ENCODE measurements at regions not wholly inside any gene's neighbourhood (a gene's known extent, or its start where the extent isn't known, plus 50 kb on each side); places are given as distances from the start of the nearest gene placed in this dataset.

DNA sequence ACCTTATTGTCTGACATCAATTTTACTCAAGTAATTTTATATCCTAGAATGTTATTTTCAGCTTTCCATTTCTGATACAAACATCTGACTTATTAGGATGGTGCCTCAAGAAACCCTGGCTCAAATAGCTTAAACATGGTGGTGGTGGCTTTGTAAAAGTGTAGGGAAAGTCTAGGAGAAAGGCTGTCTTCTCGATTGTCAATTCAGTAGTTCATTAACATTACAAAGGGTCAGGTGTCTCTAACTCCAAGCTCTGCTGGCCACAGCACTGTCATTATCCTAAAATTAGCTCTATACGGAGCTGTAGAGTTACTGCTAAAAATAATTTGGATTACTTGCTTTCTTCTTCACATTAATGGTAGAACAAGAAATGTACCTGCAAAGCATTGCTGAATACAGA lies 1360.1 kb upstream of the CDH6 start:
- H3K36me3 ChIP-seq = no peaks in the 10 kb centered on the region

DNA sequence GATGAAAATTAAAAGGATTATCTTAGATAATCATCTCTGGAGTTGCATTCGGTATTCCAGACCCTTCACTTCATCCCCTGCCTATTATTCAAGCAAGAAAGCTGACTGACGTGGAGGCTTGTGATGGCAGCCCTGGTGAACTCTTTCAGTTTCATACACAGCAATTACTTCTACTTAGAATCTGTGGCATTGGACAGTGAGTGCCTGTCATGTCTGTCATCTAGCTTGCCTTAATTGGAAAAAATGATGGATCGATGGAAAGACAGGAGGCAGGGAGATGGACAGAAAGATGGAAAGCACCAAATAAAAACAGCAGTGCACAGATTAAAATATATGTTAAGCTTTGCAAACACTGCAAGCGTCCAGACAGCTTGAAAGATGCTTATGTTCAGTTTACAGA lies 1371.0 kb upstream of the CDH6 start:
- DNase-seq = no peak
- no peaks in the 10 kb centered on the region for H3K4me1 ChIP-seq
- H3K4me3 ChIP-seq = no peak overlapping the region
- H3K27me3 ChIP-seq = no peaks in the 10 kb centered on the region
- no peaks in the 10 kb centered on the region for H3K36me3 ChIP-seq
- no peak overlapping the region for H3K27ac ChIP-seq
- no peaks in the 10 kb centered on the region for H3K9me3 ChIP-seq
- TF ChIP-seq, protein P1, sequence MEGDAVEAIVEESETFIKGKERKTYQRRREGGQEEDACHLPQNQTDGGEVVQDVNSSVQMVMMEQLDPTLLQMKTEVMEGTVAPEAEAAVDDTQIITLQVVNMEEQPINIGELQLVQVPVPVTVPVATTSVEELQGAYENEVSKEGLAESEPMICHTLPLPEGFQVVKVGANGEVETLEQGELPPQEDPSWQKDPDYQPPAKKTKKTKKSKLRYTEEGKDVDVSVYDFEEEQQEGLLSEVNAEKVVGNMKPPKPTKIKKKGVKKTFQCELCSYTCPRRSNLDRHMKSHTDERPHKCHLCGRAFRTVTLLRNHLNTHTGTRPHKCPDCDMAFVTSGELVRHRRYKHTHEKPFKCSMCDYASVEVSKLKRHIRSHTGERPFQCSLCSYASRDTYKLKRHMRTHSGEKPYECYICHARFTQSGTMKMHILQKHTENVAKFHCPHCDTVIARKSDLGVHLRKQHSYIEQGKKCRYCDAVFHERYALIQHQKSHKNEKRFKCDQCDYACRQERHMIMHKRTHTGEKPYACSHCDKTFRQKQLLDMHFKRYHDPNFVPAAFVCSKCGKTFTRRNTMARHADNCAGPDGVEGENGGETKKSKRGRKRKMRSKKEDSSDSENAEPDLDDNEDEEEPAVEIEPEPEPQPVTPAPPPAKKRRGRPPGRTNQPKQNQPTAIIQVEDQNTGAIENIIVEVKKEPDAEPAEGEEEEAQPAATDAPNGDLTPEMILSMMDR (IDR thresholded peaks at IDR 0.05) = no peak

More for the DNA sequence above, 1360.1 kb upstream of the CDH6 start:
- TF ChIP-seq, protein P1 (IDR thresholded peaks at IDR 0.05) = no peak
- H3K4me3 ChIP-seq = no peak overlapping the region
- no peak for DNase-seq
- H3K9me3 ChIP-seq = peaks cover 0 to 2% (median 0%) of the 10 kb centered on the region in 4 donors
- no peak overlapping the region for H3K27ac ChIP-seq
- H3K27me3 ChIP-seq = no peaks in the 10 kb centered on the region
- H3K4me1 ChIP-seq = no peaks in the 10 kb centered on the region

DNA sequence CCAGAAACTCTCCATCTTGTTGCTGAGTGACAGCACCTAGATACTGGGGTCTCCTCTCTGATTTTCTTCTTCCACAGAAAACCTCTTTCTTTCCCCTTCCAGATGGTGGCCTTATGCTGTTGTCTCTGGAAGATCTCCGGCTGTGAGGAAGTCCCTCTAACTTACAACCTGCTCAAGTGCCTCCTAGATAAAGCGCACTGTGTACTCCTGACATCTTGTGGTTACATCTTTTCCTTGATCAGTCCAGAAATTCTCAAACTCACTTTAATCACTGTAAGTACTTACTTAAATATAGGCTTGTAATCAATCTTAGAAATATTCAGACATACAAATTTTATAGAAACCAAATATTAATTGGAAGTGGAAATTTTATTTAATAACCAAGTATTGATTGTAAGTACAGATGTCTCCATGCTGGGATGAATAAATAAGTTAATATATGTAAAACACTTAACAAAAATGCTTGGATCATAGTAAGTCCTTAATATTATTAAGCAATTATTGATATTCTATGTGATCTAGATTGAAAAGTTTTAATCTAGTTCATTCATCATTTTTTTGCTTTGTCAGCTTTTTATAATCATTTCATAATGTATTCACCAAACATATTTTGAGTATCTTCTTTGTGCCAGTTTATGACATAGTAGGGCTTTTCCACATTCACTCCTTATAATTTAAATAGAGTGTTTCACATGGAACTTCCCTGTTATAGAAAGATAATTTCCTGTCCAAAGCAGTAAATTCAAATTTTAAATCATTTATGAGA lies 1381.4 kb upstream of the CDH6 start:
- no peak for TF ChIP-seq POLR2A (IDR thresholded peaks at IDR 0.05)
- TF ChIP-seq, protein P1 (IDR thresholded peaks at IDR 0.05) = no peak
- Histone ChIP-seq H3K4me1 (no peaks in the 10 kb centered on the region), H3K36me3 (no peaks in the 10 kb centered on the region), H3K27me3 (no peaks in the 10 kb centered on the region), H3K9me3 (no peaks in the 10 kb centered on the region), H3K4me3 (no peak overlapping the region), H3K27ac (no peak overlapping the region)
- DNase-seq = no peak

DNA sequence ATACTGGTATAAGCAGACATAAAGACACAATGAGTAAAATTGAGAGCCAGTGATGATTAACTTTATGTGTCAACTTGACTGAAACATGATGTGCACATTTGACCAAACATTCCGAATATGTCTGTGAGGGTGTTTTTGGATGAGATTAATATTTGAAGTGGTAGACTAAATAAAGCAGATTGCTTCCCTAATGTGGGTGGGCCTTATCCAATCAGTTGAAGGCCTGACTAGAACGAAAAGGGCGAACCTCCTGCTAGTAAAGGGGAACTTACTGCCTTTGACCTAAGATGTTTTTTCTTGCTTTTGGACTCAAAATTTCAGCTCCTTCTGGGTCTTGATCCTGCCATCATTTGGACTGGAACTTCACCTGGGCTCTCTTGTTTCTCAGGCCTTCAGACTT lies 1387.7 kb upstream of the CDH6 start:
- H3K4me1 ChIP-seq = no peaks in the 10 kb centered on the region
- H3K36me3 ChIP-seq = no peaks in the 10 kb centered on the region
- no peak for TF ChIP-seq POLR2A (IDR thresholded peaks at IDR 0.05)
- TF ChIP-seq, protein P1 (IDR thresholded peaks at IDR 0.05) = no peak
- H3K9me3 ChIP-seq = no peaks in the 10 kb centered on the region
- H3K4me3 ChIP-seq = no peak overlapping the region
- no peak overlapping the region for H3K27ac ChIP-seq
- H3K27me3 ChIP-seq = no peaks in the 10 kb centered on the region
- DNase-seq = no peak

DNA sequence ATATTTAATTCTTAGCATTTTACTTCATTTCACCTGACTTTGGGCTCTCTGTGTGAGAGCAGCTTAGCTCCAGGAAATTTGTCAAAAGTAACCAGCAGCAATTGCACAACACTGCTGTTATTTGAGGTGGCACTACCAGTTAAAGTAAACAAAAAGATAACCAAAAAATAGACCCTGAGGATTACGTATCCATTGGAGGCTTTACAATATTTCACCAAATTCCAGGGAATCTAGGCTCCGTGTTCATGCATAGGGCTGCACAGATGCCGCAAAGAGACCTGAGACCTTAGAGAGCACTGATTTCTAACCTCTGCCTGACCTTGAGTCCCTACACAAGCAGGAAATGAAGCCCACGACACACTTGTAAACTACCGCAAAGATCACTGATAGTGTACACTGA lies 1392.7 kb upstream of the CDH6 start:
- TF ChIP-seq POLR2A (IDR thresholded peaks at IDR 0.05) = no peak
- H3K27me3 ChIP-seq = no peaks in the 10 kb centered on the region
- H3K36me3 ChIP-seq = no peaks in the 10 kb centered on the region
- H3K4me3 ChIP-seq = no peak overlapping the region
- no peak overlapping the region for H3K27ac ChIP-seq
- DNase-seq = no peak
- no peaks in the 10 kb centered on the region for H3K9me3 ChIP-seq
- H3K4me1 ChIP-seq = no peaks in the 10 kb centered on the region

DNA sequence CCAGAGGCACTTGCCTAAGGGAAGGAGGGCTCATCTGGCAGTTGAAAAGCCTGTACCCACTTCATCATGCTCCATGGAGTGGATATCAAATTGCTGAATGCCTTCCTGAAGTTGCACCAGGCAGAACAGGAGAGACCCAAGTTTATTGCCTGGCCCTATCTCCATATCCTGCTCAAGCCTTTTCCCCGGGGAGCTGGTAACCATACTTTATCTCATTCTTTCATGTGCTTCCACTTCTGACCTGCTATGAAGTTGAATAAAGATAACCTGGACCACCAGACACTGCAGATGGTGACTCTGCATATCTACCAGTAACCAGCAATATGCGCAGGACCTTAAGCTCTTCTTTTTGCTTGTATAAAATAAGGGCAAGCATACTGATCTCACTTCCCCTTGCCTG lies 1397.5 kb upstream of the CDH6 start:
- no peak overlapping the region for H3K4me3 ChIP-seq
- no peaks in the 10 kb centered on the region for H3K9me3 ChIP-seq
- DNase-seq = no peak
- no peaks in the 10 kb centered on the region for H3K36me3 ChIP-seq
- no peaks in the 10 kb centered on the region for H3K4me1 ChIP-seq
- H3K27ac ChIP-seq = no peak overlapping the region
- no peaks in the 10 kb centered on the region for H3K27me3 ChIP-seq
- TF ChIP-seq POLR2A (IDR thresholded peaks at IDR 0.05) = no peak
- TF ChIP-seq, protein P1 (IDR thresholded peaks at IDR 0.05) = no peak

All from Peyer's patch (tissue), 4 donors.